Mammary epithelial cell (primary cell): ENCODE measurements at regions not wholly inside any gene's neighbourhood (a gene's known extent, or its start where the extent isn't known, plus 50 kb on each side); places are given as distances from the start of the nearest gene placed in this dataset.

Source experiments
- EZH2 ChIP-seq: IDR thresholded peaks from 2 replicates; pipeline ENCODE4 v1.6.1; 2012; ENCODE audit warnings: low read length, inconsistent platforms, borderline replicate concordance
- TF ChIP-seq, protein P1 (sequence below), 2 donors: IDR thresholded peaks in 1 of 2; conservative IDR thresholded peaks in 1 of 2; 2 replicates each; pipeline ENCODE4 v1.5.1; 2011 to 2012; ENCODE audit warnings: inconsistent platforms in 2 of 2, low read length in 2 of 2, mild to moderate bottlenecking in 2 of 2, control low read depth in 1 of 2, low read depth in 1 of 2; ENCODE audit not compliant: insufficient read depth in 1 of 2; ENCODE audit errors: extremely low read depth in 1 of 2

DNA sequence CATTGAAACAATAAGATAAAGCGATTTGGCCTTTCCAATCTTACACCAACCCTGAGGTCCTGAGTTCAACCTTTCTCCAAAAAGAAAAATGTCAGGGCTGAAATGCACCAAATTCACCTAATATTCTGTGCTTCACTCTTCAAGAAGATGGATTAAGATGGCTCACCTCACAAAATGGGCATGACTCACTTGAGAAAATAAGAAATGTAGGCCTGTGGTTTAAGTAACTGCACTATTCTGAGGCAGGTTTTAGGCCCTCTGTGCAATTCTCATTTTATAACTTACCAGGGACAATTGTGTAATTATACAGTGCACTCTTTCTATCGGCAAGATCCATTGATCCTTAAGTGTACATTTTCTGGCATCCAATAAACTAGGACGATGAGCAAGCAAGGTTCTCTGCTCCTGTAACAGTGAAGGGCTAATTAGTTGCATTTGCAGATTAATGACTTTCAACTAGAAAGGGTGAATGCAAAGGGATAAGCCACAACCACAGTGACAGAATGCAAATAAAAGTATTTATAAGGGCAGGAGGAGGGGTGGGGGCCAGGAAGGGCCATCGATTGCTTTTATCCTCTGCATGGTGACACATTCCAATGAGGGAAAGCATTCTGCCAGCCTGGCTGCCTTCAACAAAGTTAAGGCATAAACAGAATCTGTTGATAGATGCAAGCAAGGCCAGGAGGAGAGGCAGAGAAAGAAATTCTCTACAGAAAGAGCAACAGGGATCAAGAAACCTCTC lies 214.5 kb downstream of the CAAP1 start:
- TF ChIP-seq, protein P1, sequence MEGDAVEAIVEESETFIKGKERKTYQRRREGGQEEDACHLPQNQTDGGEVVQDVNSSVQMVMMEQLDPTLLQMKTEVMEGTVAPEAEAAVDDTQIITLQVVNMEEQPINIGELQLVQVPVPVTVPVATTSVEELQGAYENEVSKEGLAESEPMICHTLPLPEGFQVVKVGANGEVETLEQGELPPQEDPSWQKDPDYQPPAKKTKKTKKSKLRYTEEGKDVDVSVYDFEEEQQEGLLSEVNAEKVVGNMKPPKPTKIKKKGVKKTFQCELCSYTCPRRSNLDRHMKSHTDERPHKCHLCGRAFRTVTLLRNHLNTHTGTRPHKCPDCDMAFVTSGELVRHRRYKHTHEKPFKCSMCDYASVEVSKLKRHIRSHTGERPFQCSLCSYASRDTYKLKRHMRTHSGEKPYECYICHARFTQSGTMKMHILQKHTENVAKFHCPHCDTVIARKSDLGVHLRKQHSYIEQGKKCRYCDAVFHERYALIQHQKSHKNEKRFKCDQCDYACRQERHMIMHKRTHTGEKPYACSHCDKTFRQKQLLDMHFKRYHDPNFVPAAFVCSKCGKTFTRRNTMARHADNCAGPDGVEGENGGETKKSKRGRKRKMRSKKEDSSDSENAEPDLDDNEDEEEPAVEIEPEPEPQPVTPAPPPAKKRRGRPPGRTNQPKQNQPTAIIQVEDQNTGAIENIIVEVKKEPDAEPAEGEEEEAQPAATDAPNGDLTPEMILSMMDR (conservative IDR thresholded peaks at IDR 0.05 in 1 of 2, IDR thresholded peaks at IDR 0.05 in 1 of 2; ENCODE audit: extremely low read depth in 1 of 2, insufficient read depth in 1 of 2, low read depth in 1 of 2, low read length in 2 of 2): no peak
- TF ChIP-seq EZH2: no peak
